ENCODE measurements at regions not wholly inside any gene's neighbourhood (a gene's known extent, or its start where the extent isn't known, plus 50 kb on each side); places are given as distances from the start of the nearest gene placed in this dataset.

DNA sequence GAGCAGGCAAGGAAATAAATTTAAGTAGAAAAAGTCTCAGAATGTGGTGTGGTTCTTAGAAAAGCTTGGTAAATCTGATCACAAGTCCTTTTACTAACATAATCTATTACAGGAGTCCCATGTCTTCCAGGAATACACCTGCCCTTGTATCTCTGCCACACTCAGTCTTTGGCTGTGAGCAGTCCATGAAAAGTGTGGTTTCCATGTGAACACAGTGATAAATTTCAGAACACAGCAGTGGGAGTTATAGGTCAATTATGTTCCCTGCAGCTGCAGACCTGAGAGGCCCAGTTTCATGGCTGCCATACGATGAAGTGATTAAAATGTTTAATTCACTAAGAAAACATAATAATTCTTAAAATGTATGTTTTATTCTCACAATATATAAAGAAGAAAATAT lies 366.9 kb upstream of the STAC start:
- TF ChIP-seq EZH2 (IDR thresholded peaks at IDR 0.05; ENCODE audit: borderline replicate concordance, low read depth, low read length, severe bottlenecking) (no peak), POLR2A (IDR thresholded peaks at IDR 0.05; ENCODE audit: low read depth, low read length) (no peak), JUN (IDR thresholded peaks at IDR 0.05; ENCODE audit: borderline replicate concordance, insufficient read depth, insufficient read length, low read depth) (no peak), MYC (IDR thresholded peaks at IDR 0.05; ENCODE audit: low read depth, low read length) (no peak), FOS (IDR thresholded peaks at IDR 0.05; ENCODE audit: borderline replicate concordance, insufficient read depth, low read length) (no peak), POLR2AphosphoS5 (IDR thresholded peaks at IDR 0.05; ENCODE audit: insufficient read depth, low read depth, low read length) (no peak)
- TF ChIP-seq, protein P1, sequence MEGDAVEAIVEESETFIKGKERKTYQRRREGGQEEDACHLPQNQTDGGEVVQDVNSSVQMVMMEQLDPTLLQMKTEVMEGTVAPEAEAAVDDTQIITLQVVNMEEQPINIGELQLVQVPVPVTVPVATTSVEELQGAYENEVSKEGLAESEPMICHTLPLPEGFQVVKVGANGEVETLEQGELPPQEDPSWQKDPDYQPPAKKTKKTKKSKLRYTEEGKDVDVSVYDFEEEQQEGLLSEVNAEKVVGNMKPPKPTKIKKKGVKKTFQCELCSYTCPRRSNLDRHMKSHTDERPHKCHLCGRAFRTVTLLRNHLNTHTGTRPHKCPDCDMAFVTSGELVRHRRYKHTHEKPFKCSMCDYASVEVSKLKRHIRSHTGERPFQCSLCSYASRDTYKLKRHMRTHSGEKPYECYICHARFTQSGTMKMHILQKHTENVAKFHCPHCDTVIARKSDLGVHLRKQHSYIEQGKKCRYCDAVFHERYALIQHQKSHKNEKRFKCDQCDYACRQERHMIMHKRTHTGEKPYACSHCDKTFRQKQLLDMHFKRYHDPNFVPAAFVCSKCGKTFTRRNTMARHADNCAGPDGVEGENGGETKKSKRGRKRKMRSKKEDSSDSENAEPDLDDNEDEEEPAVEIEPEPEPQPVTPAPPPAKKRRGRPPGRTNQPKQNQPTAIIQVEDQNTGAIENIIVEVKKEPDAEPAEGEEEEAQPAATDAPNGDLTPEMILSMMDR (IDR thresholded peaks at IDR 0.05; ENCODE audit: extremely low read depth in 1 of 2, insufficient read depth in 1 of 2, low read depth in 1 of 2, low read length in 2 of 2): no peak
